Natural killer cell treated with Interleukin-12 subunit alpha and Interleukin-12 subunit beta and Interleukin-15 and Interleukin-18, amount 100 ng/mL, for 72 hours (primary cell): ENCODE measurements at regions not wholly inside any gene's neighbourhood (a gene's known extent, or its start where the extent isn't known, plus 50 kb on each side); places are given as distances from the start of the nearest gene placed in this dataset.

Experiments used
- ATAC-seq, 2 donors: fragments of 150-1000 bp; cut with Tn5 transposase in 1 of 2; sonication (Bioruptor Pico), chemical (Tn5 transposase) in 1 of 2; 2 replicates each; pipeline ENCODE4 v1.10.0; 2021
- DNase-seq: peaks from one replicate; pipeline ENCODE4 v3.0.0; 2022; ENCODE audit warnings: low spot score
- H3K27ac Mint-ChIP-seq, 2 donors: 1 replicate in 1 of 2; 2 replicates in 1 of 2; pipeline ENCODE4 v1.8.0; 2022; ENCODE audit warnings: mixed read lengths in 2 of 2, mild to moderate bottlenecking in 1 of 2, moderate library complexity in 1 of 2
- H3K27me3 Mint-ChIP-seq, 2 donors: 1 replicate in 1 of 2; 2 replicates in 1 of 2; pipeline ENCODE4 v1.8.0; 2022; ENCODE audit warnings: mixed read lengths in 2 of 2
- H3K36me3 Mint-ChIP-seq: one replicate; pipeline ENCODE4 v1.8.0; 2022; ENCODE audit warnings: mixed read lengths
- H3K4me1 Mint-ChIP-seq, 2 donors: 1 replicate in 1 of 2; 2 replicates in 1 of 2; pipeline ENCODE4 v1.8.0; 2022; ENCODE audit warnings: low read depth in 2 of 2, mixed read lengths in 2 of 2, mild to moderate bottlenecking in 1 of 2
- H3K4me3 Mint-ChIP-seq: one replicate; pipeline ENCODE4 v1.8.0; 2022; ENCODE audit warnings: mixed read lengths
- H3K9me3 Mint-ChIP-seq: 2 replicates; pipeline ENCODE4 v1.8.0; 2022; ENCODE audit warnings: mixed read lengths

DNA sequence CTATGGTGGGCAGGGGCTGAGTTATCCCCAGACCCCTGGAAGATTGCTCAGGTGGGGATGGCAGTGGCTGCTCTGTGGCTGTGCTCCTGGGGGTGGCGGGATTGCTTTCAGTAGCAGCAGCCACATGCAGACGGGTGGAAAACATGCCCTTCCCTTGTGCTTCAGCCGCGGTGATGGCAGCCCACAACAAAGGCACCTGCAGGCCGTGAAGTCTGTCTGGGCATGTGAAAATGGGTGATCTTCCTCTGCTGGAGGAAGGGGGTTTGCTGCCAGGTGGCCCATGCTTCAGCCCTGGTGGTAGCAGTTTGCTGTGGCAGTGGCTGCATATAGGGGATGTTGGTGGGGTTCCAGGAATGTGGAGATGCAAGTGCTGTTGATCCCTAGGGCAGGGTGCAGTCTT, 326.2 kb upstream of the RGS6 start:
- DNase-seq: no peak
- Mint-ChIP-seq H3K4me3 (no peak overlapping the region), H3K36me3 (peaks cover 20% of the 10 kb centered on the region), H3K9me3 (peaks cover 4% of the 10 kb centered on the region), H3K27me3 (no peaks in the 10 kb centered on the region), H3K27ac (peak overlapping the region in 1 of 2 donors; percentile 63), H3K4me1 (peaks cover 9 to 12% of the 10 kb centered on the region in 2 donors)
- ATAC-seq: no peak

DNA sequence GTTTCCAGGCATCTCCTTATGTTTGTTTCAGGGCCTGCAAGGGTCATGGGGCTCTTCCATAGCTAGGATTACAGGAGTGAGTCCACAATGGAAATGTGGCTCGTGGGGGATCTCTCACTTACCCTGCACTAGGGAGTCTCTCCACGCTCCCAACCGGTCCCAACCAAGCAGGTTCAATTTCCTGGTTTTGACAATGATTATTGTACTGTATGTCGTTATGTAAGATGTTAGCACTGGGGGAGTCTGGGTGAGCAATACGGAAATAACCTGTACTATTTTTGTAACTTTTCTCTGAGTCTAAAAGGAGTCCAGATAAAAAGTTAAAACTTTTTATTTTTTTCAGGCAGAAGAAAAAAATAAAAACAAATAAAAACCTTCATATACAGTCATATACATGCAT, 325.7 kb upstream of the RGS6 start:
- peaks cover 9 to 14% of the 10 kb centered on the region in 2 donors for H3K4me1 Mint-ChIP-seq
- DNase-seq (no peak), ATAC-seq (no peak)
- H3K4me3 Mint-ChIP-seq: no peak overlapping the region
- H3K9me3 Mint-ChIP-seq: no peaks in the 10 kb centered on the region
- peaks cover 15% of the 10 kb centered on the region for H3K36me3 Mint-ChIP-seq
- no peaks in the 10 kb centered on the region for H3K27me3 Mint-ChIP-seq
- peak overlapping the region in 1 of 2 donors; percentile 63 for H3K27ac Mint-ChIP-seq

DNA sequence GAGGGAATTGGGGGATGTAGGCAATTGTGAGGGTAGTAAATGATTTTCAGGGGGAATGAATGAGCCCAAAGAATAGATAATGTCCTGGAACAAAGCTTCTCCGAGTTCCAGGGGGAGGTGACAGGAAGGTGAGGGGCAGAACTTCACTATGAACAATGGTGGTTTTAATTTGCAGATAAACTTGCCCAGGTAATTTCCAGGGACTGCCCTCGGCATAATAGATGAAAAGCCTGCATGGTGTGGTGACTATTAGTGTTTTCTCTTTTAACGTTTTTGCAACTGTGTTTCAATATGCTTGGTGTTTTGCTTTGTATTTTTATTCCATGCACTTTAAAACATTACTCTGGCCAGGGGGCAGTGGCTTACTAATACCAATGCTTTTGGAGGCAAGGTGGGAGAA, 325.2 kb upstream of the RGS6 start:
- no peak for DNase-seq
- H3K9me3 Mint-ChIP-seq: no peaks in the 10 kb centered on the region
- H3K27ac Mint-ChIP-seq: peak overlapping the region in 1 of 2 donors; percentile 63
- H3K4me1 Mint-ChIP-seq: peaks cover 9 to 14% of the 10 kb centered on the region in 2 donors
- ATAC-seq: no peak
- no peak overlapping the region for H3K4me3 Mint-ChIP-seq
- no peaks in the 10 kb centered on the region for H3K27me3 Mint-ChIP-seq
- peaks cover 10% of the 10 kb centered on the region for H3K36me3 Mint-ChIP-seq

DNA sequence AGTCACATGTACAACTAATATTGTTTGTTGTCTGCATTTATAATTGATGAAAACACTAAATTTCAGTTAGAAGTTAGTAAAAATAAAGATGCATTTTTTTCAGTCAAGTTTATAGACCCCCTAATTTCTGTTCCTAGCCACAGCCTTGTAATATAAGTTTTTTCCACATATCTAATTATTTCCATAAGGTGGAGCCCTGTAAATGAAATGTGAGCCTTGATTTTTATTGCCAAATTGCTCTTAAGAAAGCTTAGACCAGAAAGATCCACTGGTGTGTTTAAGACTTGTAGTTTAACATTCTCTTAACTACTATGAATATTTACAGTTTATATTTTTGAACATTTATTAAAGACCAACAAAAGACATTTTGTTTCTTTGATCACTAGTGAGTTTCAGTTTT, 322.1 kb upstream of the RGS6 start:
- ATAC-seq: no peak
- no peak overlapping the region for H3K4me3 Mint-ChIP-seq
- H3K36me3 Mint-ChIP-seq: peaks cover 5% of the 10 kb centered on the region
- no peak overlapping the region for H3K27ac Mint-ChIP-seq
- H3K9me3 Mint-ChIP-seq: no peaks in the 10 kb centered on the region
- DNase-seq: no peak
- H3K4me1 Mint-ChIP-seq: peaks cover 9 to 18% of the 10 kb centered on the region in 2 donors
- H3K27me3 Mint-ChIP-seq: no peaks in the 10 kb centered on the region

DNA sequence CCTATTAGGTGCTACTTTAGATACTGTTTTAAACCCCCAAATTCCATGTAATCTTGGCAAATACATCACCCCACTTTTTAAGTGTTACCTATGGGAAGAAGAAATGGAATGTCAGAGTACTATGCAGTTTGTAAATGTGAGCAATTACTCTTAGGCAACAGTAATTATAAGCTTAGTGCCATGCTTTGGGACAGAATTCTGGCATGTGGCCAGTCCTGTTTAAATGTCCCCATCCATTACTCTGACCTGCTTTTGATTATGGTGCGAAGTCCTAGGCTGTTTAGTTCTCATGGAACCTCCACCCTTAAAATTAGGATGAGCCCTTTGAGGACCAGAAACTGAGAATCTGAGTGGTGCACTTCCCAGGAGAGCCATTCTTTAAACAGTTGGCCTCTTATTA, 321.4 kb upstream of the RGS6 start:
- no peaks in the 10 kb centered on the region for H3K9me3 Mint-ChIP-seq
- H3K27ac Mint-ChIP-seq: no peak overlapping the region
- H3K36me3 Mint-ChIP-seq: no peaks in the 10 kb centered on the region
- no peaks in the 10 kb centered on the region for H3K27me3 Mint-ChIP-seq
- ATAC-seq (no peak), DNase-seq (no peak)
- no peak overlapping the region for H3K4me3 Mint-ChIP-seq
- H3K4me1 Mint-ChIP-seq: peaks cover 10 to 21% of the 10 kb centered on the region in 2 donors

DNA sequence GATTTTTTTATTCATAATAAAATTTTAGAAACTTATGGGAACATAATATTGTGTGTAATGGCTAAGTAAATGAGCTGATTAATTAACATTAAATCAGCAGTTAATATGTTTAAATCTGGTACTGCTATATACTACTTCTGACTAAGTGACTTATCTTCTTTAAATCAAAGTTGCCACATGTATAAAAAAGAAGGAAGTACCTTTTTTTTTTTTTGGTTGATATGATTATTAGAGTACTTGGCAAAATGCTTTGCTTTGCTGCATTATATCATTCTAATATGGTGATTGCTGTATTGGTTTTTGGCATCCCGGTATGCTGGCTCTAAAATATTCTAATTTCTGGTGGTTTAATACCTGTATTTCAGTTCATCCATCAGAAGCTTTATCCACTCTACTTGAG, 319.1 kb upstream of the RGS6 start:
- H3K9me3 Mint-ChIP-seq: no peaks in the 10 kb centered on the region
- no peaks in the 10 kb centered on the region for H3K36me3 Mint-ChIP-seq
- no peak overlapping the region for H3K4me3 Mint-ChIP-seq
- DNase-seq (no peak), ATAC-seq (no peak)
- no peak overlapping the region for H3K27ac Mint-ChIP-seq
- peaks cover 15 to 21% of the 10 kb centered on the region in 2 donors for H3K4me1 Mint-ChIP-seq
- H3K27me3 Mint-ChIP-seq: no peaks in the 10 kb centered on the region

DNA sequence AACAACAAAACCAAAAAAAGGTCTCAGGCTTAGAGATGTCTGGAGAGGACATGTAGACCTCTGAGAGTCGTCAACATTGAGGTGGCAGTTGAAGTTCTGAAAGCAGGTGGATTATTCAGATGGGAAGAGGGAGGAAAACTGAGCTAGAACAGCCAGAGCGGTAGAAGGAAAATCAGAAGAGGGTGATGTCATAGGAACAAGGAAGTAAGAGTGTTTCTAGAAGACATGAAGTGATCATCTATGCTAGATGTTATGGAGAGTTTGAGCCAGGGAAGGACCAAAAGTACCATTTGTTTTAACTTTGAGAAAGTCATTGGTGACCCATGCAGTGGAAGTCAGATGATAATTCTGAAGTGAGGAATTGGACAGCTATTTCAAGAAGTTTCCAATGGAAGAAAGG, 316.2 kb upstream of the RGS6 start:
- Mint-ChIP-seq H3K4me1 (peaks cover 15 to 21% of the 10 kb centered on the region in 2 donors), H3K4me3 (no peak overlapping the region), H3K27ac (no peak overlapping the region), H3K9me3 (no peaks in the 10 kb centered on the region), H3K36me3 (peaks cover 10% of the 10 kb centered on the region), H3K27me3 (no peaks in the 10 kb centered on the region)
- ATAC-seq (no peak), DNase-seq (no peak)

DNA sequence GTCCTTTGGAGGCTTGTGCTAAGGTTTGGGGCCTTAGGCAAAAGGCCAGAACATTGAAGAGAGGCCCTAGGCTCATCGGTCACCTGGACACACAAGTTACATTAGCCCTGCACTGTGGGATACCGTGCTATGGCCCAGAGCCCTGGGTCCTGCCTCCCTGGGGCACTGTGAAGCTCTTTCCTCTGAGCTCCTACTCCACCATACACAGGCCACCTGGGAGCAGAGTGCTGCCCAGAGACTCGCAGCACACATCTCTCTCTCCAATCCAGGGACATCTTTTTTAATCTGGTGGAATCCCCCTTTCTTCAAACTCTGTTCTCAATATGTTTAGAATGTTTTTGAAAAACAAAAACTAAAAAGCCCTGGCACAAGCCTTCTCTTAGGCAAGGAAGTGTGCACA, 314.2 kb upstream of the RGS6 start:
- H3K4me3 Mint-ChIP-seq: no peak overlapping the region
- H3K9me3 Mint-ChIP-seq: no peaks in the 10 kb centered on the region
- ATAC-seq: no peak
- H3K27me3 Mint-ChIP-seq: no peaks in the 10 kb centered on the region
- H3K36me3 Mint-ChIP-seq: peaks cover 12% of the 10 kb centered on the region
- no peak overlapping the region for H3K27ac Mint-ChIP-seq
- DNase-seq: no peak
- H3K4me1 Mint-ChIP-seq: peaks cover 15 to 18% of the 10 kb centered on the region in 2 donors

DNA sequence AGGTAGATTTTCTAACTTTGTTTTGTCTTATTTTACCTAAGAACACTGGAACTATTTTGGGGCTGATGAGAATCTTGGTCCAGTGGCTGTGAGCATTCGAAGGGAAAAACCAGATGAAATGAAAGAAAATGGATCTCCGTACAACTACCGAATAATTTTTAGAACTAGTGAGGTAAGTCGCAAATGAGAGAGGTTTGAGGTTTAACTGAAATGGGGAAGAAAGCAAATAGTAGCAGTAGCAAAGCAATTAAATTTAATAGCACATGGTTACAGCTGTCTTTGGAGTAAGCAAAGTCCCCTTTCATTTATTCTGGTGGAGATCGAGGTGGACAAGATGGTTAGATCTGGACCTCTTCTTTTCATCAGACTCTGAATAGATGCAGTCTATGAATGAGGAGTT, 313.5 kb upstream of the RGS6 start:
- Mint-ChIP-seq H3K27ac (no peak overlapping the region), H3K9me3 (no peaks in the 10 kb centered on the region), H3K36me3 (peaks cover 12% of the 10 kb centered on the region), H3K27me3 (no peaks in the 10 kb centered on the region), H3K4me1 (peaks cover 15 to 16% of the 10 kb centered on the region in 2 donors), H3K4me3 (no peak overlapping the region)
- DNase-seq (no peak), ATAC-seq (no peak)

DNA sequence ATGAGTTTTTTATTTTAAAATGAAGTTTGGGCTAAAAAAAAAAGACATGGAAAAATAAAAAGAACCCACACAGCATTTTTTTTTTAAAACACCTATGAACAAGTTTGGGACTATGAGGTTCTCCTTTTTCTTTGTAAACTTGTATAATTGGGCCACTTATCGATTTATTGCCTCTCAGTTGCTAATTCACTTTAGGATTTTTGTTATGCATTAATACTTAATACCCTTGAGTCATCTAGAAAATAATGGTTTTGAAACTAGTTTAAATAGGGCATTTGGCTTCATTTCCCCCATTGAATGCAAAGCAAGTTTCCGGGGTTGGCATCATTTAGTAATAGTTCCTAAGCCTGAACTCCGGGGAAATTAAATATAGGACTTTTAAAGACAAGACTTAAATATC, 312.8 kb upstream of the RGS6 start:
- Mint-ChIP-seq H3K4me3 (no peak overlapping the region), H3K27ac (no peak overlapping the region), H3K4me1 (peaks cover 15 to 16% of the 10 kb centered on the region in 2 donors), H3K27me3 (no peaks in the 10 kb centered on the region), H3K36me3 (peaks cover 12% of the 10 kb centered on the region), H3K9me3 (no peaks in the 10 kb centered on the region)
- DNase-seq (no peak), ATAC-seq (no peak)

DNA sequence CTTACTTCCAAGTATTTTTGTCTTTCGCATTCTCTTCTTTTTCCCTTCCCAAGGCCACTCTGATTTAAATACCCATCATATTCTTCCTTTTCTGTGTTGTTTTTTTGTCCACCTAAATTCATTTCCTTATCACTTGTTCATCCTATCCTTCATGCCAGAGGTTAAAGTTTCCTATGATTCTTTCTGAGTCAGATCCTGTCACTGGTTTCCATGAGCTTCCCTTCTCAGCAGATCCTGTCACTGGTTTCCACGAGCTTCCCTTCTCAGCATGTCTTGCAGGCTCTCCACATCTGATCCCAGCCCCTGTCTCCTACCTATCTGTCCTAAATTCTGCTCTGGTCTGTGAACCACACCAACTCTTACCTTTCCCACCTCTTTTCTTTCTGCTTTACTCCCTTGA, 311.8 kb upstream of the RGS6 start:
- H3K36me3 Mint-ChIP-seq: peaks cover 16% of the 10 kb centered on the region
- ATAC-seq (no peak), DNase-seq (no peak)
- peak overlapping the region in 1 of 2 donors; percentile 56 for H3K27ac Mint-ChIP-seq
- H3K4me1 Mint-ChIP-seq: peaks cover 12 to 15% of the 10 kb centered on the region in 2 donors
- no peak overlapping the region for H3K4me3 Mint-ChIP-seq
- no peaks in the 10 kb centered on the region for H3K9me3 Mint-ChIP-seq
- H3K27me3 Mint-ChIP-seq: no peaks in the 10 kb centered on the region

DNA sequence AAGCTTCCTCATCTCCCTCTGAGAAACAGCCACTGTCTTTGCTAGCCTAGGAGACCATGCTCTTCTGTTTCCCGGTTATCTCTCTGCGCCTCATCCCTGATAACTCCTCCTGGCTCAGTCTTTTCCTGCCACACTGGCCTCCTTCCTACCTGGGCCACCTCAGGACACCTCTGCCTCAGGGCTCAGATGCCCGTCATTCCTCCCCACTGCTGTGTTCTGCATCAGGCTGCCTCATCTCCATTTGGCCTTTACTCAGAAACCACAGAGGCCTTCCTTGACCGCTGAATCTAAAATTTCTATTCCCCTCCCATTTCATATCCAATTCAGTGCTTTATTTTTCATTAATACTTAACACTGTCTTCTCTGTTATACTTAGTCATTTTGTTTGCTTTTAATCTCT, 311.0 kb upstream of the RGS6 start:
- DNase-seq (no peak), ATAC-seq (no peak)
- H3K27me3 Mint-ChIP-seq: no peaks in the 10 kb centered on the region
- H3K9me3 Mint-ChIP-seq: no peaks in the 10 kb centered on the region
- peaks cover 7 to 9% of the 10 kb centered on the region in 2 donors for H3K4me1 Mint-ChIP-seq
- peak overlapping the region in 1 of 2 donors; percentile 56 for H3K27ac Mint-ChIP-seq
- H3K4me3 Mint-ChIP-seq: no peak overlapping the region
- peaks cover 17% of the 10 kb centered on the region for H3K36me3 Mint-ChIP-seq

DNA sequence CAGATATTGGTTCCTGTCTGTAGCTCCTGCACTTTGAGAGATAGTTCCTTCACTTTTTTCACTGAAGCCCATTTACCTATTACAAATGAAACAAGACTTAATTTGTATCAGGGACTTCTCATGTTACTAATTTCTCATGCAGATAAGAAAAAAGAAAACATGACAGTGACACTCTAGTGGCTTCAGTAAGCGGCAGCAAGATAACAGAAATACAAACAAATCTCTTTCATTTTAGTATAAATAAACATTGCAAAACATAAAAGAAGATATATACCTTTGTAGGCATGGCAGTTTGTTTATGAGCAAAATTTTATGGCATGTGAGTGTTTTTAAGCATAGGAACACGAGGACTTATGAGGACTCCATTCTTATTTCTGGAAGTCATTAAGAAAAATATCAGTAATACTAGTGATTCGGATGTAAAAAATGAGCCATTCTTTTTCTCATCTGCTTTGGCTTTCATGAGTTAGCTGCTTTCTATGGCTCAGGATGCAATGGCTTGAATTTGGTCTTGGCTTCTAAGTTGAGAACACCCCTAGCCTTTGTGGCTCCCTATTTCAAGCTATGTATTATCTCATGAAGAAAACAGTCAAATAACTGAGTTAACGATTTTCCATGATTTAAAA, 310.1 kb upstream of the RGS6 start:
- Mint-ChIP-seq H3K4me3 (no peak overlapping the region), H3K36me3 (peaks cover 17% of the 10 kb centered on the region), H3K27ac (peak overlapping the region in 1 of 2 donors; percentile 56), H3K9me3 (no peaks in the 10 kb centered on the region), H3K4me1 (peaks cover under 1 to 2% of the 10 kb centered on the region in 2 donors), H3K27me3 (no peaks in the 10 kb centered on the region)
- no peak for ATAC-seq
- no peak for DNase-seq

DNA sequence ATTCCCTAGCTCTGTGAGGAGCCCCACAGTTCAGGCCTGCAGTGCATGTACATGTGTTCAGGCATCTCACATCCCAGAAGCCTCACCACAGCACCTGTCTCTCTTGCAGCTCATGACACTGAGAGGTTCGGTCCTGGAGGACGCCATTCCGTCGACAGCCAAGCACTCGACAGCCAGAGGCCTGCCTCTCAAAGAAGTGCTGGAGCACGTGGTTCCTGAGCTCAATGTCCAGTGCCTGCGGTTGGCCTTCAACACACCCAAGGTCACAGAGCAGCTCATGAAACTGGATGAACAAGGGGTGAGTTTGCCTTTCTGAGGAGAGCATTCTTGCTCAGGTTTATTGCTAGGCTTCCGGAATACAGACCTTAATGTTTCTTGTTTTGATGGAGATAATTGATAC, 308.3 kb upstream of the RGS6 start:
- H3K27me3 Mint-ChIP-seq: no peaks in the 10 kb centered on the region
- H3K4me1 Mint-ChIP-seq: no peaks in the 10 kb centered on the region
- H3K9me3 Mint-ChIP-seq: no peaks in the 10 kb centered on the region
- DNase-seq (no peak), ATAC-seq (no peak)
- peaks cover 22% of the 10 kb centered on the region for H3K36me3 Mint-ChIP-seq
- H3K4me3 Mint-ChIP-seq: no peak overlapping the region
- no peak overlapping the region for H3K27ac Mint-ChIP-seq

DNA sequence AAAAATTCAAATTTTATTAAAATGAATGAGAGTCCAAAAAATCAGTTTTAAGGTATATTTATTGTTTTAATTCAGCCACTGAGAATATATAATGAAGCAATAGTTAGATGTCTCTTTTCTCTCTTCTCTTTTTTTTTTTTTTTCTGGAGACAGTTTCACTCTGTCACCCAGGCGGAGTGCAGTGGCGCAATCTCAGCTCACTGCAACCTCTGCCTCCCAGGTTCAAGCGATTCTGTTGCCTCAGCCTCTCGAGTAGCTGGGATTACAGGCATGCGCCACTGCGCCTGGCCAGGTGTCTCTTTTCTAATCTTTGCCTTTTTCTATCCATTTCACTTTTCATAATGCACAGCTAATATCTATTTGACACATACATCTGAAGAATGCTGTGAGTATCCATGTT, 307.1 kb upstream of the RGS6 start:
- H3K27ac Mint-ChIP-seq: no peak overlapping the region
- DNase-seq (no peak), ATAC-seq (no peak)
- no peaks in the 10 kb centered on the region for H3K27me3 Mint-ChIP-seq
- no peak overlapping the region for H3K4me3 Mint-ChIP-seq
- no peaks in the 10 kb centered on the region for H3K4me1 Mint-ChIP-seq
- no peaks in the 10 kb centered on the region for H3K9me3 Mint-ChIP-seq
- H3K36me3 Mint-ChIP-seq: peaks cover 21% of the 10 kb centered on the region
